Adrenal gland (tissue), 9 donors: ENCODE measurements at regions not wholly inside any gene's neighbourhood (a gene's known extent, or its start where the extent isn't known, plus 50 kb on each side); places are given as distances from the start of the nearest gene placed in this dataset.
"Not testable (repeated sequence)": the region's sequence is repeated elsewhere in the genome, so short reads cannot be mapped to it uniquely, and the experiment has no call there.

Experiments
- DNase-seq, 7 donors: peaks; one replicate each; pipeline ENCODE4 v3.0.0-alpha.2; 2019 to 2020
- H3K27ac ChIP-seq, 5 donors: fragments of 200-600 bp; sonication (generic) in 4 of 5; 1 replicate in 3 of 5; 2 replicates in 2 of 5; pipeline versions ENCODE4 v1.5.1 to v1.8.0; 2016 to 2020; ENCODE audit warnings: mild to moderate bottlenecking in 1 of 5
- H3K27me3 ChIP-seq: fragments of 200-600 bp; 2 replicates; pipeline ENCODE4 v1.8.0; 2021
- H3K36me3 ChIP-seq, 2 donors: fragments of 200-600 bp; replicated peaks in 1 of 2; 1 replicate in 1 of 2; 2 replicates in 1 of 2; pipeline versions ENCODE4 v1.5.1 to v1.8.0; 2018 to 2022
- H3K4me1 ChIP-seq, 2 donors: fragments of 200-600 bp; replicated peaks in 1 of 2; 1 replicate in 1 of 2; 2 replicates in 1 of 2; pipeline versions ENCODE4 v1.5.1 to v1.8.0; 2018 to 2021
- H3K4me3 ChIP-seq, 4 donors: fragments of 200-600 bp; sonication (generic) in 3 of 4; one replicate each; pipeline ENCODE4 v1.5.1; 2016 to 2018
- H3K9me3 ChIP-seq, 3 donors: fragments of 200-600 bp; sonication (generic) in 1 of 3; replicated peaks in 1 of 3; 1 replicate in 2 of 3; 2 replicates in 1 of 3; pipeline versions ENCODE4 v1.5.1 to v1.8.0; 2016 to 2021
- POLR2A ChIP-seq, 2 donors: fragments of 450-650 bp; IDR thresholded peaks; one replicate each; pipeline ENCODE4 v1.6.1; 2017; ENCODE audit warnings: antibody characterized with exemption in 2 of 2, mild to moderate bottlenecking in 2 of 2, moderate library complexity in 1 of 2
- WGBS, 4 donors: extraction: QIAGEN DNeasy Blood & Tissue Kit in 2 of 4; methylation state at CpG; one replicate each; pipeline versions ENCODE4 v1.1.5 to v1.1.7; 2013 to 2017; 5-methylcytosine and 5-hydroxymethylcytosine counted together
- intact Hi-C, 2 donors: fragments of 100-400 bp; cut with DNase I; formaldehyde crosslinking; loops; one replicate each; pipeline versions ENCODE4 v1.14.1 to v1.15.0; 2022 to 2023
- TF ChIP-seq, protein P1 (sequence below), 6 experiments: fragments of 450-650 bp in 4 of 6; fragments of 200-600 bp in 2 of 6; sonication (generic) in 1 of 6; IDR thresholded peaks; 1 replicate in 5 of 6; 2 replicates in 1 of 6; pipeline versions ENCODE4 v1.5.1 to v1.8.0; 2016 to 2021; ENCODE audit warnings: antibody characterized with exemption in 6 of 6, mild to moderate bottlenecking in 2 of 6, moderate library complexity in 1 of 6
- donor health status: healthy with polysubstance abuse.
- donor health status: Bipolar disorder and iron deficiency.
- donor health status: DM: yes; HTN: yes; CAD: no.
- donor health status: DM: no; HTN: no; CAD: no.
- donor health status: DM: no; HTN: no; CAD: no.

GRCh38 chr4:189613207-189613606 lies 327.5 kb upstream of the FRG1 start:
- no peaks in the 10 kb centered on the region for H3K9me3 ChIP-seq
- peak overlapping the region in 1 of 5 donors; percentile 29 for H3K27ac ChIP-seq
- TF ChIP-seq, protein P1, sequence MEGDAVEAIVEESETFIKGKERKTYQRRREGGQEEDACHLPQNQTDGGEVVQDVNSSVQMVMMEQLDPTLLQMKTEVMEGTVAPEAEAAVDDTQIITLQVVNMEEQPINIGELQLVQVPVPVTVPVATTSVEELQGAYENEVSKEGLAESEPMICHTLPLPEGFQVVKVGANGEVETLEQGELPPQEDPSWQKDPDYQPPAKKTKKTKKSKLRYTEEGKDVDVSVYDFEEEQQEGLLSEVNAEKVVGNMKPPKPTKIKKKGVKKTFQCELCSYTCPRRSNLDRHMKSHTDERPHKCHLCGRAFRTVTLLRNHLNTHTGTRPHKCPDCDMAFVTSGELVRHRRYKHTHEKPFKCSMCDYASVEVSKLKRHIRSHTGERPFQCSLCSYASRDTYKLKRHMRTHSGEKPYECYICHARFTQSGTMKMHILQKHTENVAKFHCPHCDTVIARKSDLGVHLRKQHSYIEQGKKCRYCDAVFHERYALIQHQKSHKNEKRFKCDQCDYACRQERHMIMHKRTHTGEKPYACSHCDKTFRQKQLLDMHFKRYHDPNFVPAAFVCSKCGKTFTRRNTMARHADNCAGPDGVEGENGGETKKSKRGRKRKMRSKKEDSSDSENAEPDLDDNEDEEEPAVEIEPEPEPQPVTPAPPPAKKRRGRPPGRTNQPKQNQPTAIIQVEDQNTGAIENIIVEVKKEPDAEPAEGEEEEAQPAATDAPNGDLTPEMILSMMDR (IDR thresholded peaks at IDR 0.05) = no peak
- no peak for TF ChIP-seq POLR2A (IDR thresholded peaks at IDR 0.05)
- DNase-seq = peak in 2 of 7 donors; percentile 14 to 19
- 54 to 69% (median 64%) methylated on average over 3 to 4 of the region's 4 CpGs for WGBS, 4 donors
- intact Hi-C loops = no loop called here
- H3K36me3 ChIP-seq = no peaks in the 10 kb centered on the region
- H3K4me1 ChIP-seq = no peaks in the 10 kb centered on the region
- no peaks in the 10 kb centered on the region for H3K27me3 ChIP-seq
- H3K4me3 ChIP-seq = no peak overlapping the region

DNA sequence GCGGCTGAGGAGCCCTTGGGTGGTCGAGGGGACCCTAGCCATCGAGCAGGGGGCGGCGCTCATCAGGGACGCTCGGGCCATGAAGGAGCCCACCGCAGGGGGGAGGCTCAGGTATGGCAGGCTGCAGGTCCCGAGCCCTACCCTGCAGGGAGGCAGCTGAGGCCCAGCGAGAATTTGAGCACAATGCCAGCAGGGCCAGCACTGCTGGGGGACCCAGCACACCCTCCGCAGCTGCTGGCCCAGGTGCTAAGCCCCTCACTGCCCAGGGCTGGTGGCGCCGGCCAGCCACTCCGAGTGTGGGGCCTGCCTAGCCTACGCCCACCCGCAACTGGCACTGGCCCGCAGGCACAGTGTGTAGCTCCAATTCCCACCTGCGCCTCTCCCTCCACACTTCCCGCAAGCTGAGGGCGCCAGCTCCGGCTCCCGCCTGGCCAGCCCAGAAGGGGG lies 325.4 kb upstream of the FRG1 start:
- no peaks in the 10 kb centered on the region for H3K27me3 ChIP-seq
- WGBS, 4 donors = 81 to 95% (median 91%) methylated on average over 8 to 22 of the region's 22 CpGs
- DNase-seq = no peak
- TF ChIP-seq POLR2A (IDR thresholded peaks at IDR 0.05) = no peak
- TF ChIP-seq, protein P1 (IDR thresholded peaks at IDR 0.05) = no peak
- intact Hi-C loops = no loop called here
- no peak overlapping the region for H3K27ac ChIP-seq
- H3K9me3 ChIP-seq = no peaks in the 10 kb centered on the region
- H3K4me1 ChIP-seq = no peaks in the 10 kb centered on the region
- no peak overlapping the region for H3K4me3 ChIP-seq
- H3K36me3 ChIP-seq = no peaks in the 10 kb centered on the region

GRCh38 chr4:189617741-189618140 lies 322.9 kb upstream of the FRG1 start:
- H3K9me3 ChIP-seq, H3K27me3 ChIP-seq, H3K4me3 ChIP-seq, H3K36me3 ChIP-seq, intact Hi-C loops, H3K27ac ChIP-seq, DNase-seq, H3K4me1 ChIP-seq: not testable (repeated sequence)
- WGBS, 4 donors = 60 to 71% (median 69%) methylated on average over 5 of the region's 5 CpGs

GRCh38 chr4:189619441-189620250 lies 321.0 kb upstream of the FRG1 start:
- intact Hi-C loops, H3K4me1 ChIP-seq, H3K27me3 ChIP-seq, H3K36me3 ChIP-seq, DNase-seq, H3K27ac ChIP-seq, H3K4me3 ChIP-seq, H3K9me3 ChIP-seq: not testable (repeated sequence)
- 64 to 72% (median 65%) methylated on average over 8 of the region's 8 CpGs for WGBS, 4 donors

- H3K27ac ChIP-seq, H3K9me3 ChIP-seq, H3K36me3 ChIP-seq, intact Hi-C loops, H3K27me3 ChIP-seq, H3K4me3 ChIP-seq, DNase-seq, H3K4me1 ChIP-seq: not testable (repeated sequence)
- 54 to 76% (median 66%) methylated on average over 3 of the region's 3 CpGs for WGBS, 4 donors
These were observed 318.1 kb upstream of the FRG1 start for GRCh38 chr4:189622574-189622973.

GRCh38 chr4:189627041-189627440 lies 313.6 kb upstream of the FRG1 start:
- H3K27me3 ChIP-seq, H3K36me3 ChIP-seq, H3K27ac ChIP-seq, H3K4me3 ChIP-seq, H3K9me3 ChIP-seq, H3K4me1 ChIP-seq, DNase-seq, intact Hi-C loops: not testable (repeated sequence)
- 0 to 84% (median 23%) methylated on average over 1 of the region's 1 CpG for WGBS, 4 donors

DNA sequence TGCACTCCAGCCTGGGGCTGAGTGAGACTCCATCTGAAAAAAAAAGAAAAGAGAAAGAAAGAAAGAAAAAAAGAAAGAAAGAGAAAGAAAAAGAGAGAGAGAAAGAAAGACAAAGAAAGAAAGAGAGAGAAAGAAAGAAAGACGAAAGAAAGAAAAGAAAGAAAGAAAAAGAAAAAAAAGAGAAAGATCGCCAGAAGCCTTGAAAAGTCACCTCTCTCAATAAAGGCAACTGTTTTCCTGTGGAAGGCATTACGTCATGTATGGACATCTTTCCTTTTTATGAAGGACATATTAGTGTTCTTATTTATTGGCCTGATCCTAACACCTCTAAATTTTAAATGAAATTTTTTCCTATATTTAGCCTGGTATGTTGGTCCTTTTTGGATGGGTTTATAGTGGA lies 310.9 kb upstream of the FRG1 start:
- H3K4me3 ChIP-seq, H3K9me3 ChIP-seq, H3K4me1 ChIP-seq, intact Hi-C loops, DNase-seq, H3K27ac ChIP-seq, H3K27me3 ChIP-seq, H3K36me3 ChIP-seq: not testable (repeated sequence)
- 81 to 93% (median 87%) methylated on average over 3 of the region's 3 CpGs for WGBS, 4 donors

- H3K4me1 ChIP-seq, H3K4me3 ChIP-seq, H3K9me3 ChIP-seq, H3K36me3 ChIP-seq, H3K27me3 ChIP-seq, H3K27ac ChIP-seq, intact Hi-C loops, DNase-seq: not testable (repeated sequence)
- WGBS, 4 donors = 51 to 66% (median 55%) methylated on average over 6 of the region's 6 CpGs
These were observed 309.6 kb upstream of the FRG1 start for GRCh38 chr4:189630913-189631567.

GRCh38 chr4:189631568-189631916 lies 309.1 kb upstream of the FRG1 start:
- H3K27me3 ChIP-seq, DNase-seq, intact Hi-C loops, H3K27ac ChIP-seq, H3K4me1 ChIP-seq, H3K36me3 ChIP-seq, H3K4me3 ChIP-seq, H3K9me3 ChIP-seq: not testable (repeated sequence)
- WGBS, 4 donors = 72 to 78% (median 73%) methylated on average over 9 of the region's 9 CpGs
